Hindlimb muscle (tissue), 1 donor: ENCODE measurements at regions not wholly inside any gene's neighbourhood (a gene's known extent, or its start where the extent isn't known, plus 50 kb on each side); places are given as distances from the start of the nearest gene placed in this dataset.

ENCODE experiments used
- DNase-seq: peaks from one replicate; pipeline ENCODE4 v3.0.0-alpha.2; 2013

DNA sequence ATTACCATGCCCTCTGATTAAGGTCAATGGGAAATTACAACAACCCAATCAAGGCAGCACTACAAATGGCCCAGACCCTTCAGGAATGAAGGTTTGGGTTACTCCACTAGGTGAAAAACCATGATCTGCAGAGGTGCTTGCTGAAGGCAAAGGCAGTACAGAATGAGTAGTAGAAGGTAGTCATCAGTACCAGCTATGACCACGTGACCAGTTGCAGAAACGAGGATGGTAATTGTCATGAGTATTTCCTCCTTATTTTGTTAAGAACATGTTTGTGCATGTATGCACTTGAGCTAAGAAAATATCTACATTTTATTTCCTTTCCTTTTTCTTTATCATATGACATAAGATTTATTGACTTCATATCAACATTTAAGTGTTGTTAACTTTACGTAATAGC is 607.1 kb downstream of the KCNT2 start:
- no peak for DNase-seq

- DNase-seq, result no peak
Observed at GRCh38 chr1:195999022-195999421, 609.2 kb downstream of the KCNT2 start.

DNA sequence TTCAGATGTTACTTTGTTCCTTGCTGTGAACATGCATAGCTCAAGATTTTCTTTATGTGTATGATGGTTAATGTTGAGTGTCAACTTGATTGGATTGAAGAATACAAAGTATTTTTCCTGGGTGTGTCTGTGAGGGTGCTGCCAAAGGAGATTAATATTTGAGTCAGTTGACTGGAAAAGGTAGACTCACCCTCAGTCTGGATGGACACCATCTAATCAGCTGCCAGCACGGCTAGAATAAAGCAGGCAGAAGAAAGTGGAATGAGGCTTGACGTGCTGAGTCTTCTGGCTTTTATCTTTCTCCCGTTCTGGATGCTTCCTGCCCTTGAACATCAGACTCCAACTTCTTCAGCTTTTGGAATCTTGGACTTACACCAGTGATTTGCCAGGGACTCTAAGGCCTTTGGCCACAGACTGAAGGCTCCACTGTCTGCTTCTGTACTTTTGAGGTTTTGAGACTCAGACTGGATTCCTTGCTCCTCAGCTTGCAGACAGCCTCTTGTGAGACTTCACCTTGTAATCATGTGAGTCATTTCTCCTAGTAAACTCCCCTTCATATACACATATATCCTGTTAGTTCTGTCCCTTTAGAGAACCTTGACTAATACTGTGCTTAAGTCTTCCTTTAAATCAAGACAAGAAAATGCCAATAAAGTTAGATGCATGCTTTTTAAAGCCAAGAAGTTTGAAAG is 626.6 kb downstream of the KCNT2 start:
- DNase-seq, result no peak

GRCh38 chr1:195979646-195980045 is 628.6 kb downstream of the KCNT2 start:
- DNase-seq, result no peak

- DNase-seq, result no peak
Observed at GRCh38 chr1:195973311-195973904, 634.8 kb downstream of the KCNT2 start.

GRCh38 chr1:195971589-195971988 is 636.7 kb downstream of the KCNT2 start:
- DNase-seq, result no peak

GRCh38 chr1:195970209-195970608 is 638.0 kb downstream of the KCNT2 start:
- DNase-seq, result no peak

DNA sequence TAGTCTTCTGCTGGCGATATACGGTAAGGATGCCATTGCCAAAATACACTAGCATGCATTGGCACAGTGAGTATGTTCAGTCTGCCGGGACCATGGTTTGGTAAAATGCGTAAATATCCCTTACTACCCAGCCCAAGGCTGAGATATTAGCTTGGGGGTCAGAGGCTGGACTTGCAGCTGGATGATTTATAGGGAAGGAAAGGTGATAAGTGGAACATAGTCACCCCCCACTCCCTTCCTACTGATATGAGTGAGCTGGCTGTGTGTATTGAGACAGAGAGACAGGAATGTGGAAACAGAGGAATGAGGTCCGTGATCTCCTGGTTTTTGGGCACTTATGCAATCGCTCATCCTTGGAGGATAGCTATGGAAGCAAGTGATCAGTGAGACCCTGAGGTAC is 642.8 kb downstream of the KCNT2 start:
- DNase-seq, result no peak

DNA sequence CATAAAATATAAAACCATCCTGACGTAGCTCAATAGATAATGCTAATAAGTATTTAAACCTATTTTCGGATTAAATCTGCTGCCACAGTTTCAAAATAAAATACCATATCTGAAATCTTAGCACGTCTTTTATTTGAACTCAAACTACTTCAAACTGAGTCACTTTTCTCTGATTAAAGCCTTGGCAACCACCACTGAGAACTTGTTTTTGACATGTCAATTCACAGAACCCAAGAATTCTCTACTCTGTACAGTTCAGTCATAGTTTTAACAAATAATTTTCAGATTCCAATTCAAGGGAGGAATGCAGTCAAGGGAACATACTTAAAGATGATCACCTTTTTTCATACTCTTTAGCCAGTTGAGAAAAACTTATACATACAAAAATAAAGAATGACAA is 643.2 kb downstream of the KCNT2 start:
- no peak for DNase-seq

DNA sequence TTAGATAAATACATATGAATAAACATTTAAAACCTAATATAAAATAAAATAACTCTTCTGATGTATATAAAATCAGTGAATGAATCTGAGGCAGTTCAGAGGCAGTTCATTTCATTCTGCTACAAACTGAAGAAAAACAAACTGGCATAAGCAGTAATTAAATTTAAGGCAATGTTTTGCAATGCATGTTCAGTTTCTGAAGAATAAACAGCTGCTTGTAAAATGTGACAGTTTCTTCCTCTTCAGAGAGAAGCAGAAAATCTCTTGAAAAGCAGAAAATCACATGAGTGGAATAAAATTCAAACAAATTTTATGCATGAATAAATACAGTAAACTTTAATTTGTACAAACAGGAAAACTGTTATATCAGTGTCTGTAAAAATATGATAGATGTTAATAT is 643.7 kb downstream of the KCNT2 start:
- DNase-seq, result no peak

- no peak for DNase-seq
Observed at GRCh38 chr1:195962051-195962450, 646.2 kb downstream of the KCNT2 start.

DNA sequence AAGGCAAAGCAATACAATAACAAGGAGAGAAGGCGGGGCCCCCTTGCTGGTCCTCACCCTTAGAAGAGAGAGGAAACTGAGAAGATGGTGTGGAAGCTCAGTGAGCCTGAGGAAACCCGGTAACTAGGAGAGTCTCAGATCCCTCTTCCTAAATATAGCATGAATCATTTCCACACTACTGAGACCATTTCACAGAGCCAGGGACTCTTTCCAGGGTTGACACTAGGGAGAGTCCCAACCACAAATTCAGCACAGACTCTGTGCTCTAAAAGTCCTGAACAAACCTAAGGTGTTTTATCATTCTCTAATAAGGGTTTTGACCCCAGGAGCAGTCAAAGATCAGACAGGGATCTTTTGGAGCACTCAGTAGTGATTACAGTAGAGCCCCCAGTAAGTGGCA is 647.7 kb downstream of the KCNT2 start:
- DNase-seq, result no peak

GRCh38 chr1:195958131-195958530 is 650.1 kb downstream of the KCNT2 start:
- no peak for DNase-seq

DNA sequence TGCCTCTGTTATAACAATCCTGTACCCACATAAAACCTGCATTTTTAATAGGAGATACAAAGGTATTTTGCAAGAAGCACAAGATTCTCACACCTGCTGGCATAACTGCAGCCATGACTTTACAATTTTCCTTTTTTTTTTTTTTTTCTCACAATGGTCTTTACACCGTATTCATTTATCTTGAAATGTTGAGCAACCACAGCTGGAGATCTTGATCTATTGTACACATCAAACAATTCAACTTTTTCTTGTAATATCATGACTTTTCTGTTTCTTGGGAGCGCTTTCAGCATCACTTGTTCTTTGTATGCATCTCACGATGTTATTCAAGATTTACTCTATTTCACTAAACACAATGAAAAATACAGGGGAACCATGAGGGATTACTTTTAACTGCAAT is 651.4 kb downstream of the KCNT2 start:
- no peak for DNase-seq

- DNase-seq, result no peak
Observed at GRCh38 chr1:195954848-195955247, 653.4 kb downstream of the KCNT2 start.

DNA sequence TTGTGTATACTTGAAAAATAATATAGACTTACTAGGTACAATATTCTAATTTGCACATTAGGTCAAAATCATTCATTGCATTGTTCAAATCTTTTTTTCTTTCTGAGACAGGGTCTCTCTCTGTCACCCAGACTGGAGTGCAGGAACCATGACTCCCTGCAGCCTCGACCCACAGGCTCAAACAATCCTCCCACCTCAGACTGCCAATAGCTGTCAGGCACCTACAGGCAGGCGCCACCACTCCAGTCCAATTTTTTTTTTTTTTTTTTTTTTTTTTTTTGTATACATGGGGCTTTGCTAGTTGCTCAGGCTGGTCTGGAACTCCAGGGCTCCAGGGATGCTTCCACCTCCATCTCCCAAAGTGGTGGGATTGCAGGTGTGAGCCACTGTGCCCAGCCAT is 656.9 kb downstream of the KCNT2 start:
- DNase-seq, result no peak

DNA sequence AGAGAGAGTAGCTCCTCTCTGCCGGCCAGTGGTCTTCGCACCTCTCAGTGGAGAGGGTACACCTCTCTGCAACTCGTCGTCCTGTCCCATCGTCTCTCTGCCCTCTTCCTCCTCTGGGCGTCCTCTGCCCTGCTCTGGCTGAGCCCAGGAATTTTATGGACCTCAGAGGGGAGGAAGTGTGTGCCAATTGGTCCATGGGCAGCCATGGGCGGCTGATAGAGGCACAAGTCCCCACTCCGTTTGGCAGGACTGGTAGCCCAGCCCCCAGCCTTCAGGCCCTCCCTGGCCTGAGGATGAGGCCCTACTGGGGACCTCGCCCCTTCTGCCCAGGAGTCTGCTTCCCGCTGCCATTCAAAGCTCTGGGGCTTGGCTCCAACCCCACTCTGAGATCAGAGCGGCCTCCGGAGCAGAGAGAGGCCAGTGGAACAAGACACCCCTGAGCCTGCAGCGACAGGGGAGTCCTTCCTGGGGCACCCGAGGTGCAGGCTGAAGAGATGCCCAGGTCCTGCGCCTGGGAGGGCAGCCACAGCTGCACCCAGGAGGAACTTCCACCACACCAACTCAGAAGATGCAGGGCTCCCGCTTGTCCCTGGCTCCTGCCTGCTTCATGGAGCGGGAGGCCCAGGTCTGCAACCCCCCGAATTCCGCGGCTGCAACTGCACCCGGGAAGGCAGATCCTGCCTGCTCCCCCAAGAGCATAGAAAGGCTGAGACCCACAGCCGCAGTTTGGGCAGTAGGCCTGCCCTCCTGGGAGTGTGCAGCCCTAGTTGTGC is 659.9 kb downstream of the KCNT2 start:
- DNase-seq, result no peak

- DNase-seq, result no peak
Observed at GRCh38 chr1:195946500-195946899, 661.7 kb downstream of the KCNT2 start.

DNA sequence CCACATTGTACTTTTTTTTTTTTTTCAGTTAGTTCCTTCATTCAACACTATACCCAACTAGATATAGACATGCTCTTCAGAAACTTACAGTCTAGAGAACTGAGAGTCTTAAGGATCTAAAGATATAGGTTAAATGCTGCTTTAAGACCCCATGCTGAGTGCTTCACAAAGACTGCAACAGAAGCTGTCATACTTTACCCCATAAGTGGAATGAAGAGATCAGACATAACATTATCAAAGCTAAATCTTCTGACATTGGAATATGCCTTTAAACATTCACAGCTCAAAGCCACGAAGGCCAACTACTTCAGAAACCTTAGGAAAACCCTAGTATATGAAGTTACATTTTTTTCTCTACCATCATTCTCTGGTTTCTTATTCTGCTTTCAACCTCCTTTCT is 666.4 kb downstream of the KCNT2 start:
- DNase-seq, result no peak

- no peak for DNase-seq
Observed at GRCh38 chr1:195941314-195941713, 666.9 kb downstream of the KCNT2 start.

- no peak for DNase-seq
Observed at GRCh38 chr1:195939844-195940243, 668.4 kb downstream of the KCNT2 start.

- DNase-seq, result peak; percentile 64
Observed at GRCh38 chr1:195934817-195935553, 673.3 kb downstream of the KCNT2 start.

- peak; percentile 15 for DNase-seq
Observed at GRCh38 chr1:195933835-195934234, 674.4 kb downstream of the KCNT2 start.
